ENCODE measurements at regions not wholly inside any gene's neighbourhood (a gene's known extent, or its start where the extent isn't known, plus 50 kb on each side); places are given as distances from the start of the nearest gene placed in this dataset.

- no peak for DNase-seq (ENCODE audit: extremely low read depth, insufficient read length)
- H3K27me3 ChIP-seq (replicated peaks; ENCODE audit: control insufficient read depth, insufficient read depth, low read length), result no peaks in the 10 kb centered on the region
- TF ChIP-seq, protein P1, sequence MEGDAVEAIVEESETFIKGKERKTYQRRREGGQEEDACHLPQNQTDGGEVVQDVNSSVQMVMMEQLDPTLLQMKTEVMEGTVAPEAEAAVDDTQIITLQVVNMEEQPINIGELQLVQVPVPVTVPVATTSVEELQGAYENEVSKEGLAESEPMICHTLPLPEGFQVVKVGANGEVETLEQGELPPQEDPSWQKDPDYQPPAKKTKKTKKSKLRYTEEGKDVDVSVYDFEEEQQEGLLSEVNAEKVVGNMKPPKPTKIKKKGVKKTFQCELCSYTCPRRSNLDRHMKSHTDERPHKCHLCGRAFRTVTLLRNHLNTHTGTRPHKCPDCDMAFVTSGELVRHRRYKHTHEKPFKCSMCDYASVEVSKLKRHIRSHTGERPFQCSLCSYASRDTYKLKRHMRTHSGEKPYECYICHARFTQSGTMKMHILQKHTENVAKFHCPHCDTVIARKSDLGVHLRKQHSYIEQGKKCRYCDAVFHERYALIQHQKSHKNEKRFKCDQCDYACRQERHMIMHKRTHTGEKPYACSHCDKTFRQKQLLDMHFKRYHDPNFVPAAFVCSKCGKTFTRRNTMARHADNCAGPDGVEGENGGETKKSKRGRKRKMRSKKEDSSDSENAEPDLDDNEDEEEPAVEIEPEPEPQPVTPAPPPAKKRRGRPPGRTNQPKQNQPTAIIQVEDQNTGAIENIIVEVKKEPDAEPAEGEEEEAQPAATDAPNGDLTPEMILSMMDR (IDR thresholded peaks at IDR 0.05; ENCODE audit: insufficient read depth, low read length, poor library complexity, severe bottlenecking), result no peak
- H3K36me3 ChIP-seq (ENCODE audit: control insufficient read depth, insufficient read depth, low read length), result no peaks in the 10 kb centered on the region
- no peak overlapping the region for H3K4me3 ChIP-seq (replicated peaks; ENCODE audit: low read depth, low read length)
Measured at GRCh38 chr19:33998739-33999345, 173.5 kb upstream of the LSM14A start.

- TF ChIP-seq, protein P1 (IDR thresholded peaks at IDR 0.05; ENCODE audit: insufficient read depth, low read length, poor library complexity, severe bottlenecking), result no peak
- no peak for DNase-seq (ENCODE audit: extremely low read depth, insufficient read length)
- H3K4me3 ChIP-seq (replicated peaks; ENCODE audit: low read depth, low read length), result no peak overlapping the region
Measured at GRCh38 chr19:34017024-34017423, 155.3 kb upstream of the LSM14A start.

GRCh38 chr19:34017601-34018000, 154.7 kb upstream of the LSM14A start:
- H3K36me3 ChIP-seq (ENCODE audit: control insufficient read depth, insufficient read depth, low read length), result no peaks in the 10 kb centered on the region
- H3K27me3 ChIP-seq (replicated peaks; ENCODE audit: control insufficient read depth, insufficient read depth, low read length), result no peaks in the 10 kb centered on the region
- TF ChIP-seq, protein P1 (IDR thresholded peaks at IDR 0.05; ENCODE audit: insufficient read depth, low read length, poor library complexity, severe bottlenecking), result no peak

More at GRCh38 chr19:34017024-34017423, 155.3 kb upstream of the LSM14A start:
- Histone ChIP-seq H3K27me3 (replicated peaks; ENCODE audit: control insufficient read depth, insufficient read depth, low read length) (no peaks in the 10 kb centered on the region), H3K36me3 (ENCODE audit: control insufficient read depth, insufficient read depth, low read length) (no peaks in the 10 kb centered on the region)

GRCh38 chr19:34018546-34018945, 153.8 kb upstream of the LSM14A start:
- DNase-seq (ENCODE audit: extremely low read depth, insufficient read length), result no peak
- TF ChIP-seq, protein P1 (IDR thresholded peaks at IDR 0.05; ENCODE audit: insufficient read depth, low read length, poor library complexity, severe bottlenecking), result no peak
- Histone ChIP-seq H3K27me3 (replicated peaks; ENCODE audit: control insufficient read depth, insufficient read depth, low read length) (no peaks in the 10 kb centered on the region), H3K36me3 (ENCODE audit: control insufficient read depth, insufficient read depth, low read length) (no peaks in the 10 kb centered on the region), H3K4me3 (replicated peaks; ENCODE audit: low read depth, low read length) (no peak overlapping the region)

More at GRCh38 chr19:34017601-34018000, 154.7 kb upstream of the LSM14A start:
- no peak overlapping the region for H3K4me3 ChIP-seq (replicated peaks; ENCODE audit: low read depth, low read length)
- no peak for DNase-seq (ENCODE audit: extremely low read depth, insufficient read length)

- H3K27me3 ChIP-seq (replicated peaks; ENCODE audit: control insufficient read depth, insufficient read depth, low read length), result no peaks in the 10 kb centered on the region
- DNase-seq (ENCODE audit: extremely low read depth, insufficient read length), result no peak
- H3K4me3 ChIP-seq (replicated peaks; ENCODE audit: low read depth, low read length), result no peak overlapping the region
- TF ChIP-seq, protein P1 (IDR thresholded peaks at IDR 0.05; ENCODE audit: insufficient read depth, low read length, poor library complexity, severe bottlenecking), result no peak
- H3K36me3 ChIP-seq (ENCODE audit: control insufficient read depth, insufficient read depth, low read length), result no peaks in the 10 kb centered on the region
Measured at GRCh38 chr19:34023381-34023780, 148.9 kb upstream of the LSM14A start.

- H3K4me3 ChIP-seq (replicated peaks; ENCODE audit: low read depth, low read length), result no peak overlapping the region
- H3K27me3 ChIP-seq (replicated peaks; ENCODE audit: control insufficient read depth, insufficient read depth, low read length), result no peaks in the 10 kb centered on the region
- TF ChIP-seq, protein P1 (IDR thresholded peaks at IDR 0.05; ENCODE audit: insufficient read depth, low read length, poor library complexity, severe bottlenecking), result no peak
- no peaks in the 10 kb centered on the region for H3K36me3 ChIP-seq (ENCODE audit: control insufficient read depth, insufficient read depth, low read length)
- no peak for DNase-seq (ENCODE audit: extremely low read depth, insufficient read length)
Measured at GRCh38 chr19:34033880-34034279, 138.4 kb upstream of the LSM14A start.
